GM18507 (cell line): ENCODE measurements at regions not wholly inside any gene's neighbourhood (a gene's known extent, or its start where the extent isn't known, plus 50 kb on each side); places are given as distances from the start of the nearest gene placed in this dataset.
"Not testable (repeated sequence)": the region's sequence is repeated elsewhere in the genome, so short reads cannot be mapped to it uniquely, and the experiment has no call there.

Experiments
- DNase-seq: peaks from one replicate; pipeline ENCODE4 v3.0.0; 2011; ENCODE audit warnings: low read depth; ENCODE audit not compliant: insufficient read length; ENCODE audit errors: extremely low spot score
- FAIRE-seq: peaks from 2 replicates; lab custom pipeline; 2011; peaks lifted over from hg19 to GRCh38; lab: Jason Lieb, UNC

GRCh38 chr13:22900416-22900951, 280.3 kb upstream of the SGCG start:
- DNase-seq, FAIRE-seq: not testable (repeated sequence)

GRCh38 chr13:22903301-22903700, 277.5 kb upstream of the SGCG start:
- FAIRE-seq (no peak), DNase-seq (no peak)

GRCh38 chr13:22903925-22904324, 276.9 kb upstream of the SGCG start:
- no peak for FAIRE-seq

GRCh38 chr13:22915442-22916082, 265.2 kb upstream of the SGCG start:
- DNase-seq (no peak), FAIRE-seq (peak; percentile 59)

More at GRCh38 chr13:22903925-22904324, 276.9 kb upstream of the SGCG start:
- no peak for DNase-seq

- peak; percentile 70 for FAIRE-seq
- DNase-seq, result not testable (repeated sequence)
Observed at GRCh38 chr13:22916276-22916675, 264.5 kb upstream of the SGCG start.

- no peak for DNase-seq
- FAIRE-seq, result no peak
Observed at GRCh38 chr13:22925881-22926747, 254.7 kb upstream of the SGCG start.

- FAIRE-seq (no peak), DNase-seq (no peak)
Observed at GRCh38 chr13:22926748-22927400, 253.9 kb upstream of the SGCG start.

GRCh38 chr13:22927845-22928244, 252.9 kb upstream of the SGCG start:
- not testable (repeated sequence) for DNase-seq, FAIRE-seq

- no peak for FAIRE-seq
- no peak for DNase-seq
Observed at GRCh38 chr13:22929381-22930126, 251.2 kb upstream of the SGCG start.

- FAIRE-seq (no peak), DNase-seq (no peak)
Observed at GRCh38 chr13:22931576-22931975, 249.2 kb upstream of the SGCG start.

- FAIRE-seq, DNase-seq: not testable (repeated sequence)
Observed at GRCh38 chr13:22932632-22933412, 248.0 kb upstream of the SGCG start.

GRCh38 chr13:22933571-22934181, 247.1 kb upstream of the SGCG start:
- peak; percentile 9 for FAIRE-seq
- DNase-seq, result no peak

- no peak for FAIRE-seq
- no peak for DNase-seq
Observed at GRCh38 chr13:22934744-22935523, 245.8 kb upstream of the SGCG start.

- FAIRE-seq (no peak), DNase-seq (no peak)
Observed at GRCh38 chr13:22936228-22936627, 244.6 kb upstream of the SGCG start.

GRCh38 chr13:22937241-22937640, 243.5 kb upstream of the SGCG start:
- no peak for DNase-seq
- no peak for FAIRE-seq

- FAIRE-seq, result no peak
Observed at GRCh38 chr13:22937953-22938352, 242.8 kb upstream of the SGCG start.

GRCh38 chr13:22938576-22938975, 242.2 kb upstream of the SGCG start:
- DNase-seq (no peak), FAIRE-seq (no peak)

More at GRCh38 chr13:22937953-22938352, 242.8 kb upstream of the SGCG start:
- no peak for DNase-seq
